PC-3 (cell line): ENCODE measurements at regions not wholly inside any gene's neighbourhood (a gene's known extent, or its start where the extent isn't known, plus 50 kb on each side); places are given as distances from the start of the nearest gene placed in this dataset.

Experiments used
- ATAC-seq: fragments of 200-7000 bp; cut with Tn5 transposase; 2 replicates; pipeline ENCODE4 v1.9.1; 2020; ENCODE audit warnings: mild to moderate bottlenecking, moderate library complexity
- BruUV-seq: library from RNA; stranded (reverse); fragments of 400-500 nt; replicated peaks from 2 replicates; lab custom pipeline; 2021; lab: Mats Ljungman, UMichigan
- CTCF ChIA-PET: fragments of 300-600 bp; sonication (Branson Sonifier 250); formaldehyde crosslinking; loops from one replicate; lab custom pipeline; 2022; ENCODE audit warnings: antibody characterized with exemption; lab: Charles Lee
- POLR2A ChIA-PET: fragments of 300-600 bp; sonication (Branson Sonifier 250); formaldehyde crosslinking; loops from one replicate; lab custom pipeline; 2022; ENCODE audit warnings: antibody characterized with exemption; ENCODE audit not compliant: unreplicated experiment; lab: Charles Lee
- DNase-seq: peaks from one replicate; pipeline ENCODE4 v3.0.0-alpha.2; 2015
- H2AFZ ChIP-seq: fragments of 300-600 bp; sonication (generic); 2 replicates; pipeline ENCODE4 v1.6.0; 2016; ENCODE audit warnings: antibody characterized with exemption, low read length
- H3F3A ChIP-seq: fragments of 300-600 bp; sonication (generic); one replicate; pipeline ENCODE4 v1.6.0; 2017; ENCODE audit warnings: antibody characterized with exemption, low read length, control low read depth, mild to moderate bottlenecking; ENCODE audit not compliant: unreplicated experiment
- H3K27ac ChIP-seq: fragments of 300-600 bp; sonication (generic); 2 replicates; pipeline ENCODE4 v1.5.1; 2016; ENCODE audit warnings: mild to moderate bottlenecking, low read length
- H3K27me3 ChIP-seq: fragments of 300-600 bp; sonication (generic); 2 replicates; pipeline ENCODE4 v1.6.1; 2016; ENCODE audit warnings: low read length, mixed read lengths
- H3K36me3 ChIP-seq: fragments of 300-600 bp; sonication (generic); 2 replicates; pipeline ENCODE4 v1.6.1; 2016; ENCODE audit warnings: low read depth, mixed run types, low read length, mixed read lengths
- H3K4me1 ChIP-seq: fragments of 300-600 bp; sonication (generic); 2 replicates; pipeline ENCODE4 v1.5.1; 2016; ENCODE audit warnings: low read length; ENCODE audit not compliant: insufficient read depth
- H3K4me2 ChIP-seq: fragments of 300-600 bp; sonication (generic); 2 replicates; pipeline ENCODE4 v1.6.0; 2016; ENCODE audit warnings: low read length
- H3K4me3 ChIP-seq: fragments of 300-600 bp; sonication (generic); 2 replicates; pipeline ENCODE4 v1.5.1; 2016; ENCODE audit warnings: mild to moderate bottlenecking, low read length, mixed read lengths
- H3K79me2 ChIP-seq: fragments of 300-600 bp; sonication (generic); 2 replicates; pipeline ENCODE4 v1.6.1; 2017; ENCODE audit warnings: low read length, mixed read lengths
- H3K9ac ChIP-seq: fragments of 300-600 bp; sonication (generic); 2 replicates; pipeline ENCODE4 v1.6.0; 2016; ENCODE audit warnings: mild to moderate bottlenecking, low read length
- H3K9me2 ChIP-seq: fragments of 300-600 bp; sonication (generic); replicated peaks from 2 replicates; pipeline ENCODE4 v1.6.1; 2016; ENCODE audit warnings: mixed run types, low read length, mixed read lengths
- H3K9me3 ChIP-seq: fragments of 300-600 bp; sonication (generic); 2 replicates; pipeline ENCODE4 v1.6.1; 2016; ENCODE audit warnings: low read length, mixed read lengths
- H4K20me1 ChIP-seq: fragments of 300-600 bp; sonication (generic); 2 replicates; pipeline ENCODE4 v1.6.1; 2016; ENCODE audit warnings: low read length, mixed read lengths
- EZH2 ChIP-seq: fragments of 300-600 bp; sonication (generic); IDR thresholded peaks from one replicate; pipeline ENCODE4 v1.6.1; 2017; ENCODE audit warnings: antibody characterized with exemption, mild to moderate bottlenecking, low read length; ENCODE audit not compliant: unreplicated experiment
- EZH2phosphoT487 ChIP-seq: fragments of 300-600 bp; sonication (generic); IDR thresholded peaks from 2 replicates; pipeline ENCODE4 v1.6.1; 2018; ENCODE audit warnings: mild to moderate bottlenecking, antibody characterized with exemption, low read length, borderline replicate concordance
- intact Hi-C: fragments of 100-400 bp; cut with micrococcal nuclease; formaldehyde crosslinking; loops from 2 replicates; pipeline ENCODE4 v1.9.0; 2023
- TF ChIP-seq, protein P1 (sequence below): fragments of 300-600 bp; sonication (generic); conservative IDR thresholded peaks from 2 replicates; pipeline ENCODE4 v1.5.1; 2017; ENCODE audit warnings: antibody characterized with exemption, low read depth, mild to moderate bottlenecking, low read length

GRCh38 chr1:195763907-195764374 lies 844.3 kb downstream of the KCNT2 start:
- Histone ChIP-seq H3K27ac (no peak overlapping the region), H4K20me1 (no peaks in the 10 kb centered on the region), H3K27me3 (no peaks in the 10 kb centered on the region), H3K9ac (no peak overlapping the region), H3K4me1 (no peaks in the 10 kb centered on the region), H3K9me3 (no peaks in the 10 kb centered on the region), H2AFZ (no peak overlapping the region), H3K4me3 (no peak overlapping the region), H3F3A (no peaks in the 10 kb centered on the region), H3K79me2 (no peaks in the 10 kb centered on the region), H3K36me3 (no peaks in the 10 kb centered on the region), H3K4me2 (no peak overlapping the region), H3K9me2 (no peaks in the 10 kb centered on the region)
- TF ChIP-seq, protein P1, sequence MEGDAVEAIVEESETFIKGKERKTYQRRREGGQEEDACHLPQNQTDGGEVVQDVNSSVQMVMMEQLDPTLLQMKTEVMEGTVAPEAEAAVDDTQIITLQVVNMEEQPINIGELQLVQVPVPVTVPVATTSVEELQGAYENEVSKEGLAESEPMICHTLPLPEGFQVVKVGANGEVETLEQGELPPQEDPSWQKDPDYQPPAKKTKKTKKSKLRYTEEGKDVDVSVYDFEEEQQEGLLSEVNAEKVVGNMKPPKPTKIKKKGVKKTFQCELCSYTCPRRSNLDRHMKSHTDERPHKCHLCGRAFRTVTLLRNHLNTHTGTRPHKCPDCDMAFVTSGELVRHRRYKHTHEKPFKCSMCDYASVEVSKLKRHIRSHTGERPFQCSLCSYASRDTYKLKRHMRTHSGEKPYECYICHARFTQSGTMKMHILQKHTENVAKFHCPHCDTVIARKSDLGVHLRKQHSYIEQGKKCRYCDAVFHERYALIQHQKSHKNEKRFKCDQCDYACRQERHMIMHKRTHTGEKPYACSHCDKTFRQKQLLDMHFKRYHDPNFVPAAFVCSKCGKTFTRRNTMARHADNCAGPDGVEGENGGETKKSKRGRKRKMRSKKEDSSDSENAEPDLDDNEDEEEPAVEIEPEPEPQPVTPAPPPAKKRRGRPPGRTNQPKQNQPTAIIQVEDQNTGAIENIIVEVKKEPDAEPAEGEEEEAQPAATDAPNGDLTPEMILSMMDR, result no peak
- TF ChIP-seq EZH2phosphoT487 (no peak), EZH2 (no peak)
- POLR2A ChIA-PET, result no interaction called here
- ATAC-seq, result no peak
- no TSS peak for BruUV-seq
- intact Hi-C loops, result no loop called here
- no peak for DNase-seq
- CTCF ChIA-PET, result no interaction called here

DNA sequence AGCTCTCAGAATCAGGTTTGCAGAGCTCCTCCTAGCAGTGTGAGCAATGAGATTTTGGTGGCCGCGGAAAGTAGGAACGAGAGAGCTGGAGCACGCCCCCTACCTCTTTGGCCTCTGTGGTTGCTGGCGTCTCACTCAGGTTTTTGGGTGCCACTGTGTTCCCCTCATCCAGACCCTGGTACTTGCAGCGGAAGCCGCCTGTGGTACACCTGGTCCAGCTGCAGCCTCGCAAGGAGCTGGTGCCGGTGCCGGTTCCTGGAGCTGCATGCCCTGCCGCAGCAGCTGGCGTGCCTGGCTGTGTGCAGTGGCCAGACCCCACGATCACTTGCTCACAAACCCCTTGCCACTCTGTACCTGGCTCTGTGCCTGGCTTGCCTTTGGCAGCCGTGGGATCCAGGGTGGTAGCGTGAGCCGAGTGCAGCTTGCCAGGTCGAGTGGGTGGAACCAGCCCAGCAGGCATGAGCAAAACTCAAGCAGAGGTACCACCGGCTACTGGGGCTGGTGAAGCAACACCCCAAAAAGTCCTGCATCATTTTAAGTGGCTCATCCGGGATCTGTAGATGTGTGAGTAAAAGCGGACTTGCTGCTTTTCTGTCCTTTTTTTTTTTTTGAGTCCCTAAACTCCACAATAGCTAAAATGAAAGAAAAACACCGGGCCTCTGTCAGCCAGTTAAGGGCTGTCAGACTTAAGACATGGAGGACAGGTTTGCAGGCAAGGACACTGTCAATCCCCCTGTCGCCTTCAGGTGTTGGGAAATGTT lies 844.9 kb downstream of the KCNT2 start:
- ATAC-seq, result no peak
- Histone ChIP-seq H3K4me3 (no peak overlapping the region), H3K4me2 (no peak overlapping the region), H3K9me3 (no peaks in the 10 kb centered on the region), H3F3A (no peaks in the 10 kb centered on the region), H3K79me2 (no peaks in the 10 kb centered on the region), H3K36me3 (no peaks in the 10 kb centered on the region), H2AFZ (no peak overlapping the region), H3K4me1 (no peaks in the 10 kb centered on the region), H3K9me2 (no peaks in the 10 kb centered on the region), H4K20me1 (no peaks in the 10 kb centered on the region), H3K27ac (no peak overlapping the region), H3K9ac (no peak overlapping the region), H3K27me3 (no peaks in the 10 kb centered on the region)
- TF ChIP-seq, protein P1, result no peak
- intact Hi-C loops, result no loop called here
- BruUV-seq, result no TSS peak
- no peak for DNase-seq
- CTCF ChIA-PET, result no interaction called here
- POLR2A ChIA-PET, result no interaction called here

- Histone ChIP-seq H3K4me1 (no peaks in the 10 kb centered on the region), H3F3A (no peaks in the 10 kb centered on the region), H3K27me3 (no peaks in the 10 kb centered on the region), H3K4me3 (no peak overlapping the region), H4K20me1 (no peaks in the 10 kb centered on the region), H3K4me2 (no peak overlapping the region), H3K9ac (no peak overlapping the region), H3K36me3 (no peaks in the 10 kb centered on the region), H3K79me2 (no peaks in the 10 kb centered on the region), H2AFZ (no peak overlapping the region), H3K27ac (no peak overlapping the region), H3K9me3 (no peaks in the 10 kb centered on the region), H3K9me2 (no peaks in the 10 kb centered on the region)
- no peak for TF ChIP-seq EZH2phosphoT487
- TF ChIP-seq EZH2, result no peak
- TF ChIP-seq, protein P1, result no peak
- ATAC-seq (no peak), DNase-seq (no peak)
- intact Hi-C loops, result no loop called here
- POLR2A ChIA-PET, result no interaction called here
- CTCF ChIA-PET, result no interaction called here
- no TSS peak for BruUV-seq
Measured at GRCh38 chr1:195761104-195761503, 847.1 kb downstream of the KCNT2 start.
